Stomach (tissue), 8 donors: ENCODE measurements at regions not wholly inside any gene's neighbourhood (a gene's known extent, or its start where the extent isn't known, plus 50 kb on each side); places are given as distances from the start of the nearest gene placed in this dataset.

Experiments
- DNase-seq, 2 donors: peaks; one replicate each; pipeline versions ENCODE4 v3.0.0 to v3.0.0-alpha.2; 2013 to 2019
- H3K27ac ChIP-seq, 5 donors: fragments of 200-600 bp in 4 of 5; sonication (generic) in 4 of 5; one replicate each; pipeline ENCODE4 v1.5.1; 2013 to 2019; ENCODE audit warnings: mild to moderate bottlenecking in 1 of 5, moderate library complexity in 1 of 5
- H3K27me3 ChIP-seq, 3 donors: fragments of 200-600 bp; sonication (generic); one replicate each; pipeline ENCODE4 v1.5.1; 2017 to 2019; ENCODE audit warnings: mixed run types in 1 of 3
- H3K36me3 ChIP-seq, 4 donors: fragments of 200-600 bp; sonication (generic); 1 replicate in 3 of 4; 2 replicates in 1 of 4; pipeline ENCODE4 v1.5.1; 2016 to 2019
- H3K4me1 ChIP-seq, 4 donors: fragments of 200-600 bp; sonication (generic); one replicate each; pipeline ENCODE4 v1.5.1; 2016 to 2019
- H3K4me3 ChIP-seq, 4 donors: fragments of 200-600 bp; sonication (generic) in 3 of 4; one replicate each; pipeline ENCODE4 v1.5.1; 2016 to 2019; ENCODE audit warnings: mild to moderate bottlenecking in 1 of 4
- H3K9me3 ChIP-seq, 4 donors: fragments of 200-600 bp; sonication (generic); one replicate each; pipeline ENCODE4 v1.5.1; 2016 to 2019
- CTCF ChIP-seq, 7 experiments: fragments of 450-650 bp in 4 of 7; fragments of 200-600 bp in 3 of 7; sonication (generic) in 3 of 7; IDR thresholded peaks; one replicate each; pipeline ENCODE4 v1.5.1; 2016 to 2019; ENCODE audit warnings: antibody characterized with exemption in 7 of 7, control low read depth in 2 of 7, mild to moderate bottlenecking in 1 of 7
- EP300 ChIP-seq: sonication (generic); formaldehyde crosslinking; IDR thresholded peaks from one replicate; pipeline ENCODE4 v1.6.1; 2017; ENCODE audit warnings: antibody characterized with exemption
- POLR2A ChIP-seq, 4 donors: fragments of 450-650 bp; IDR thresholded peaks; one replicate each; pipeline ENCODE4 v1.6.1; 2016; ENCODE audit warnings: antibody characterized with exemption in 4 of 4, control low read depth in 2 of 4, mild to moderate bottlenecking in 1 of 4, moderate library complexity in 1 of 4
- POLR2AphosphoS5 ChIP-seq, 3 donors: sonication (generic); formaldehyde crosslinking; IDR thresholded peaks; one replicate each; pipeline ENCODE4 v1.6.1; 2016; ENCODE audit warnings: antibody characterized with exemption in 3 of 3
- WGBS, 5 donors: extraction: QIAGEN DNeasy Blood & Tissue Kit in 3 of 5; methylation state at CpG; one replicate each; pipeline versions ENCODE4 v1.1.5 to v1.1.7; 2013 to 2018; 5-methylcytosine and 5-hydroxymethylcytosine counted together
- intact Hi-C: fragments of 100-400 bp; cut with DNase I; formaldehyde crosslinking; loops from one replicate; pipeline ENCODE4 v1.15.1; 2023; ENCODE audit warnings: low total_unique reads
- donor health status: healthy with polysubstance abuse.
- donor health status: Bipolar disorder and iron deficiency.
- donor health status: healthy.

GRCh38 chr11:116148645-116149044, 624.1 kb downstream of the BUD13 start:
- intact Hi-C loops = no loop called here
- Histone ChIP-seq H3K4me1 (no peaks in the 10 kb centered on the region), H3K9me3 (peaks cover 0 to 4% (median 2%) of the 10 kb centered on the region in 4 donors), H3K36me3 (no peaks in the 10 kb centered on the region), H3K27me3 (peaks cover 0 to 26% (median 0%) of the 10 kb centered on the region in 3 donors), H3K27ac (no peak overlapping the region), H3K4me3 (no peak overlapping the region)
- 77 to 95% (median 82%) methylated on average over 2 of the region's 2 CpGs for WGBS, 5 donors
- DNase-seq = no peak
- TF ChIP-seq POLR2A (IDR thresholded peaks at IDR 0.05) (no peak), POLR2AphosphoS5 (IDR thresholded peaks at IDR 0.05) (no peak), EP300 (no peak)

DNA sequence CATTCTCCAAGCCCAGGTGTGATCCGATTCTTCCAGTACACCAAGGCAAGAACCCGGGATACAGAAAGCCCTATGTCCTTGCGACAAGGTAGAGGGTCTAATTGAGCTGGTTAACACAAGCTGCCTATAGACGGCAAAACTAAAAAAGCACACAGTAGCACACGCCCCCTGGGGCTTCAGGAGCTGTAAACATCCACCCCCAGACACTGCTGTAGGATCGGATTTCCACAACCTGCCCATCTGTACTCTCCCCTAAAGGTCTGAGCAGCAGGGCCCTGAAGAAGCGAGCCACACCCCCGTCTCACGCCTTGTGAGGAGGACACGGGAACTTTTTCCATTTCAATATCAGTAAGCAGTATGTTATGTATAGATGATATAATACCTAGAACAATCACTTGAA, 624.7 kb downstream of the BUD13 start:
- H3K4me3 ChIP-seq = no peak overlapping the region
- H3K9me3 ChIP-seq = peaks cover 0 to 4% (median 2%) of the 10 kb centered on the region in 4 donors
- H3K27me3 ChIP-seq = peaks cover 0 to 25% (median 0%) of the 10 kb centered on the region in 3 donors
- H3K27ac ChIP-seq = no peak overlapping the region
- WGBS, 5 donors = 42 to 50% (median 44%) methylated on average over 10 of the region's 10 CpGs
- H3K4me1 ChIP-seq = no peaks in the 10 kb centered on the region
- DNase-seq = no peak
- intact Hi-C loops = no loop called here
- H3K36me3 ChIP-seq = no peaks in the 10 kb centered on the region
- TF ChIP-seq CTCF (IDR thresholded peaks at IDR 0.05) (no peak), EP300 (no peak), POLR2A (IDR thresholded peaks at IDR 0.05) (no peak), POLR2AphosphoS5 (IDR thresholded peaks at IDR 0.05) (no peak)

DNA sequence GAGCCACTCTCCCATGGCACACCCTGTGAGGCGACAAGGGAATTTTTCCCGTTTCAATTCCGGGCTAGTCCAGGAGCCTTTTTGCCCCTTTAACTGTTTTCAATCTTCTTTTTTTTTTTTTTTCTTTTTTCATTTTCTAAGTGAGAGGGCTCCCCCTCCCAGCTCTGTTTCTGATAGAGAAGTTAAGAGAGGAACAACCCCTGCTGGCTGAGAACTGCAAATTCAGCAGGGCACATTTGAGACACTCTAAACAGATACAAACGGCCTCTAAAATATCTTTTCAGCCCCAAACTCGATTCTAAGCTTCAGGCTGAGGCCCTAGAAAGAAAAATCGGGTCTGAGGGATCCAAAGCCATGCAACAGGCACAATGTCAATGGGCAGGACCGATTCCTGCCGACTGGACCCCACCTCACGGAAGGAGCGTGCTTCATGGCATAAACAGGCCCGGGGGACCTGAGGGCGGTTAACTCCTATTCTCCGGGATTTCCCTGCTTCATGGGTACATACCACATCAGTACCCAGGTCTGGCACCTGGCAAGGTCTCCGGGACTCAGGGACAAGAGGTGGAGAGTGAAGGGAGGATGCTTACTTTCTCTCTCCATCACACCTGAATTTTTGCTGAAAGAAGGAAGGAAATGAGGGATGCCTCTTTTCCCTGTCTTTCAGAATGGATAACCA, 627.5 kb downstream of the BUD13 start:
- no peak overlapping the region for H3K27ac ChIP-seq
- no peak for DNase-seq
- intact Hi-C loops = no loop called here
- no peaks in the 10 kb centered on the region for H3K9me3 ChIP-seq
- peaks cover 0 to 30% (median 0%) of the 10 kb centered on the region in 3 donors for H3K27me3 ChIP-seq
- no peak overlapping the region for H3K4me3 ChIP-seq
- no peaks in the 10 kb centered on the region for H3K36me3 ChIP-seq
- H3K4me1 ChIP-seq = no peaks in the 10 kb centered on the region
- no peak for TF ChIP-seq CTCF (IDR thresholded peaks at IDR 0.05)
- no peak for TF ChIP-seq POLR2A (IDR thresholded peaks at IDR 0.05)
- no peak for TF ChIP-seq POLR2AphosphoS5 (IDR thresholded peaks at IDR 0.05)
- TF ChIP-seq EP300 = no peak
- 79 to 85% (median 81%) methylated on average over 14 of the region's 14 CpGs for WGBS, 5 donors

GRCh38 chr11:116144387-116144958, 628.3 kb downstream of the BUD13 start:
- 80 to 91% (median 83%) methylated on average over 17 of the region's 17 CpGs for WGBS, 5 donors
- Histone ChIP-seq H3K4me1 (no peaks in the 10 kb centered on the region), H3K36me3 (no peaks in the 10 kb centered on the region), H3K4me3 (no peak overlapping the region), H3K9me3 (no peaks in the 10 kb centered on the region), H3K27ac (no peak overlapping the region), H3K27me3 (peaks cover 0 to 32% (median 0%) of the 10 kb centered on the region in 3 donors)
- DNase-seq = no peak
- TF ChIP-seq POLR2A (IDR thresholded peaks at IDR 0.05) = no peak
- TF ChIP-seq EP300 = no peak
- no peak for TF ChIP-seq CTCF (IDR thresholded peaks at IDR 0.05)
- intact Hi-C loops = no loop called here

GRCh38 chr11:116138280-116138679, 634.1 kb upstream of the CADM1 start:
- Histone ChIP-seq H3K4me3 (no peak overlapping the region), H3K9me3 (no peaks in the 10 kb centered on the region), H3K36me3 (no peaks in the 10 kb centered on the region), H3K27ac (no peak overlapping the region), H3K4me1 (no peaks in the 10 kb centered on the region), H3K27me3 (peaks cover 0 to 15% (median 0%) of the 10 kb centered on the region in 3 donors)
- 85 to 91% (median 90%) methylated on average over 6 of the region's 6 CpGs for WGBS, 5 donors
- TF ChIP-seq EP300 (no peak), POLR2AphosphoS5 (IDR thresholded peaks at IDR 0.05) (no peak), POLR2A (IDR thresholded peaks at IDR 0.05) (no peak), CTCF (IDR thresholded peaks at IDR 0.05) (no peak)
- no peak for DNase-seq
- intact Hi-C loops = no loop called here
